IPS-NIHi11 (cell line): ENCODE measurements at regions not wholly inside any gene's neighbourhood (a gene's known extent, or its start where the extent isn't known, plus 50 kb on each side); places are given as distances from the start of the nearest gene placed in this dataset.

Source experiments
- DNase-seq: peaks from one replicate; pipeline ENCODE4 v3.0.0; 2012; ENCODE audit warnings: mixed read lengths, low spot score

DNA sequence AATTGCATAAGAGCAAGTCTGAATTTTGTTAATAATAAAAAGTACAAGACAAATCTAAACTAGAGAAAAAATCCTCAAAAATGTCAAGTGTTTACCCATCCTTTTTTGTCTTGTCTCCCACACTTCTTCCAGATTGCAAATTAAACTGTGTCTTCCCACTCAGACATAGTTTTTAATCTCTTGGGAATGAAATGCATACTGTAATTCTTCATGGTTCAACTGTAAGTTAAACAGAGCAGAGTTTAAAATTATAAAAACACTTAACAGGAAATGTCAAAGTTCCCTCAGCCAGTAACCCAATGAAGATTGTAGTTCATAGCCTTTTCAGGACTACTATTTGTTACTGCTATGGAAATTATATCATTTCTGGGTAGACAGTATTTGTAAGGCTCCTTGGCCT lies 171.8 kb downstream of the UBE2E3 start:
- DNase-seq = no peak

DNA sequence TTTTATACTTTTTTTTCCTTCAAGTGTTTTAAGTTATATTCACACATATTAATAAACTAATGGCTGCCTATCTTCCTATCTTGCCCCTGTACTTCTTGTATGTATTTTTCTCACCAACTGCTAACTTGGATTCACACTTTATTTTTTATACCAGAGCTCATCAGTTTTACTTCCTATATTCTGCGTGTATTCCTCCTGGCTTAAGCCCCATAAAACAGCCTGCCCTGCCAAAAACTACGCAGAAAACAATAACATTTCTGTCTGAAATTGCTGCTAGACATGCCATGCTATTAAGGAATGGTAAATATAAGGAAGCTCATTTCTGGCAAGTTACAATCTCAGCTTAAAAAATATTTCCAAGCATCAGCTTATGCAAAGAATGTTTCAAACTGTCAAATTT lies 172.3 kb downstream of the UBE2E3 start:
- DNase-seq = no peak

DNA sequence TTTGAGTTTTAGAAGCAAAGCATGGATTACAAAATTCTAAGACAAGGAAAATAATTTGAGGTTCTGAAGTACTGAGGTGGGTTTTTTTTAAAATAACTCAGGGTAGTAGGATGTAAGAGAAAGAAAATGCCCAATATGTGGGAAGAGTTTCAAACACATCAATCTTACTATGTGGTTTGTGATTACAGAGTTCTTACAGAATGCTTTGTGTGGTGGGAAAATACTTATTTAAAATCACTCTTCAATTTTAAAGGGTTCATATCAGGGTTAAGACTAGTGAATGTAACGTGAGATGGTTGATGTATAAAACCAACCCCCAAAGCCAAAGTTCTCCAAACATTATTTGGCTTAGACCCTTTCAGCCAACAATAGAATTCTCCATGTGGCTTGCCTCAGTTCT lies 173.5 kb downstream of the UBE2E3 start:
- no peak for DNase-seq

DNA sequence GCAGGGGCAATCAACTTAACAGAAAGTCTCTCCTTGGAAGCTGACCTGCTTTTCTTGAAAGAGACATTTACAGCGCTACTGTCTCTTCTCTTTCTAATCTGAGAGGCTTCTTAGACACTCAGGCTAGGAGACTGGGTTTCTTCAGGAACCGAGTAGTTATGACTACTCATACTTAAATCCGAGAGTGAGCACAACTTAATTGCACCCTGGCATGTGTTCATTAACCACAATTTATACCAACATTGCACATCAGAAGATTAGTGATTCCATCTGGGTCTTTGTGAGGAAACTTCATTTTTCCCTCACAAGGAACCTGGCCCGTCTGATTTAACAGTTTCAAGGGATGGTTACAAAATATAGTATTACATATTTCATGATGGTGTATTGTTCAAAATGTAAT lies 176.9 kb downstream of the UBE2E3 start:
- no peak for DNase-seq

DNA sequence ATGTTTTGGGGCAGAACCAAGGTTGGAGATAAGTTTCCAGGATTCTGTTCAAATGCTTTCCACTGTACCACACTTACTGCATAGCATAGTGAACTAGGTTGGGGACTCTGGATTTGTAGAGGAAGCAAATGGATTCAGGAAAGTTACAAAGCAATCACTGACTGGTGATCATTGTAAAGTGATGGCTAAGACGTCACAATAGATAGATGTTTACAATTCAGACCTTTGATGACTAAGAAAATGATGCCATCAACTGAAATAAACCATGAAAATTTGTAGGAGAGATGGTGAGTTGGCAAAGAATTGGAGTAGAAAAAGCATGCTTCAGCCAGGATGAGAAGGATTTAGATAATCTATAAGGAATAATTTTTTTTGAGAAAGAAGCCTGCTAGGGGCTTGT lies 178.0 kb downstream of the UBE2E3 start:
- no peak for DNase-seq

DNA sequence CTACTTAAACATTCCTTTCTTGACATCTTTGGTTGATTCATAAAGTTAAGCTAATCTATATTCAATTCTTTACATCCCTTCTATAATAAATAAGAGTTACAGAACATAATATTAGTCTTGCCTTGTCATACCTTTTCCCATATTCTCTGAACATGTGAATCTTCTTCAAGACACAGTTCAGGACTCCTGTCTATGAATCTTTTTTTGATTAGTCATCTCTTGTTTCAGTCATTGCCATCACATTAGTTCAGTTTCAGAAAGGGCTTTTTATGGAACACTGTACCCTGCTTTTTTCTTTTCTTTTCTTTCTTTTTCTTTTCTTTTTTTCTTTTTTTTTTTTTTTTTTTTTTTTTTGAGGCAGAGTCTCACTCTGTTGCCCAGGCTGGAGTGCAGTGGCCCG lies 181.2 kb downstream of the UBE2E3 start:
- no peak for DNase-seq

DNA sequence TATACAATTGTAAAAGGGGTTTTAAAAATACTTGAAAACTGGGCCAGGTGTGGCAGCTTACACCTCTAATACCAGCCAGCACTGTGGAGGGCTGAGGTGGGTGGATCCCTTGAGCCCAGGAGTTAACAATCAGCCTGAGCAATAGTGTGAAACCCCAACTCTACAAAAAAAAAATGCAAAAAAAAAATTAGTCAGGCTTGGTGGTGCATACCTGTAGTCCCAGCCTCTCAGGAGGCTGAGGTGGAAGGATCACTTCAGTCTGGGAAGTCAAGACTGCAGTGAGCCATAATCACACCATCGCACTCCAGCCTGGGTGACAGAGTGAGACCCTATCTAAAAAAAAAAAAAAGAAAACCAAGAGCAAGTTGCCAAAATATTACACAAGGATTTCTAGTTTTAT lies 182.7 kb downstream of the UBE2E3 start:
- no peak for DNase-seq

DNA sequence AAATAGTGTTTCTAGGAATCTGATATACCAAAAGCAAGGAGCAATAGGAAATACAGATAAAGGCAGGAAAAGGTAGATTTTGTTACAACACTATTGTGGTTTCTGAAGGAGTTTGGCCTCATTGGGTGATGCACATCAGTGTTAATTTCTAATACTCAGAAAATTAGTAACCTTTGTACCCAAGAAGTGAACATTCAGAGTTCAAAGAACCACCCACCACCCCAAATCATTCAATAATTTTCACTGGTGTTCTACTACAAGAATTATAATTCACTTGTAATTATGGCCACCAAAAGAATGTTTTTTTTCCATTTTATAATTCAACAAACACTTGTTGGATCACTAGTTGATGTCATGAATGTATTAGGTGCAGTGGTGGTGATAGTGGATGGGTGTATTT lies 183.3 kb downstream of the UBE2E3 start:
- no peak for DNase-seq

DNA sequence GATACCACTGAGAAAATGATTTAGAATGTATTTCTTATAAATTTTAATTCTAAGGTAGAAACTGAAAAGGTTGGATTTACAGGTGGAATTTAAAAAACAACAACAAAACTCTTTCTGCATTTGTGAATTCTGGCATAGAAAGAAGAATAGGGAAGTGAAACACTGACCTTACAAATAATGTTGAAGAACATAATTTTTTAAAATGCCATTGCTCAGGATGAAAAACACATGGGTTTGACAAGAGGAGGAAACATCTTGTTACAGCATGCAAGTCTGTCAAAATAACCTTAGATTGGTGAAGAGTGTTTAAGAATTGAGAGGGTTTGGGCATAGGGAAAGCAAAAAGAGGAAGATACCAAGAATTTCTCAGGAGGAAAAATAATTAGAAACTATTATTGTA lies 184.3 kb downstream of the UBE2E3 start:
- DNase-seq = no peak

DNA sequence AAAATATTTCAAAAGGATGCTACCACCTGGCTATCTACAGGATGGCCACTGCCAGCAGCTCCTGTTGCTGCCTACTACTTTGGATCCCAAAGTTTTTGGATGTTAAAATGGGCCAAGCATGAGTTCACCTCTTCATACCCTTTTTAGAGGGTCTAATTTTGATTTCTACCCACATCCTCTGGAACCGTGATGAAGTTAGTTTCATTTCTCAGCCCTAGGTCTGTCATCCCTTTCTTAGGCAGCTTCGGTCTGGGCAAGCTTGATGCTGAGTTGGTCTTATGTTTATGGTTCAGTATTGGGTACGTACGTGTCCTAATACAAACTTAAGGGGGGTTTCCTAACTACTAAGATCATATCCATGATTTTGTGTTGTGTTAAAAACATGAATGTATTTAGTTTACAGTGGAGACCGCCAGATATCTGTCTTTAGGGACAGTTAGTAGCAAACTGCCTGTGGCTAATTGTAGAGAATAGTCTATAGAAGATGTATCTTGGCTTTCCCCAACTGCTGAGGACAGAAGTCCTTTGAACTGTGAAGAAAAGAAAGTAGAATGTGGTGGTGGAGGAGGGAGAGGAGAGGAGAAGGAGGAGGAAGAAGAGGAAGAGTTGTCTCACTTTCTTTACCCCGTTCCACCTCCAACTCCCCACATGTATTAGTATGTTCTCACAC lies 184.9 kb downstream of the UBE2E3 start:
- no peak for DNase-seq

DNA sequence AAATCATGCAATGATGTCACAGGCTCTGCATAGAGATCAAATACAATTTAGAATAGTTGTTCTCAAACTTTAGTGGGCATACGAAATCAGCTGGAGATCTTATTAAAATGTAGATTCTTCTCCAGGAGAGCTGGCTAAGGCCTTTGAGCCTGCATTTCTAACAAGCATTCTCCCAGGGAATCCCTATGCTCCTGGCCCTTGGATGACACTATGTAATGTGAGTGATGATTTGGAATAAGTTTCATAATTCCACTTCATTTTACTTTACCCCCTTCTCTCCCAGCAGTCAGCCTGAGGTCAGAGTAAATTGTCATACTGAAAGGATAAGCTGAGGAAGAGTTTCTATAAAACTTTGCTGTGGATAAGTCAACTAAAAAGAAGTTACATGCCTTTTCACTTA lies 189.1 kb downstream of the UBE2E3 start:
- peak; percentile 27 for DNase-seq

DNA sequence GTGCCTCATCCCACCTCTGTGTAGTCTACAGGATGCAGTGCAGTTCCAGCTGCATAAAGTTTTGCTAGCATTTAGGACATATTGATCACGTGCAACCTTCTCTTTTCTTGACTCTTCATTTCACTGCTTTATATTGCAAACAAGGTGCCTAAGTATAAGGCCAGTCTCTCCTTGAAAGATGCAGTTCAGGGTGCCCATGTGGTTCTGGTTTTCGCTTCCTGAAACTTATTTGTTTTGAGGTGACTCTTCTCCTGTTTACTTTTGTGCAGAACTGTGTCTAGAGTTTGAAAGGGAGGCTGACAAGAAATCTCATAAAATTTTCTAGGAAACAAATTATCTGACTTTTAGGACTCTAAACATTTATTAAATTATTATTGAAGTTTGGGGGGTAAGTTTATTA lies 189.9 kb downstream of the UBE2E3 start:
- DNase-seq = no peak

DNA sequence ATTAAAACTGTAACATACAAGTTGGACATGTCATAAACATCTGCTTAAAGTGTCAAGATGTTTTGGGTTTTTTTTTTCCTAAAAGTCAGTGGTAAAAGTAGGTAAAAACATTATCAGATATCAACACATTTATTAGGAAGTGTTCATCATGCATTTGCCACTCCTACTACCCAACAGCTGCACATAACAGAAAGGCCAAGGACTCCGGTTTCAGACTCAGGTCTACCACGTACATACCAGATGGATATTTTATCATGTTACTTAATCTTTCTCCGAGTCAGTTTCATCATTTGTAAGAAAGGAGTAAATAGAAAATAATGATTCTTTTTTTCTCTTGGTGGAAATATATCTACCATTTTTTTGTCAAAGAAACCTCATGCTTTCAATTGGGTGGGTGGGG lies 192.3 kb downstream of the UBE2E3 start:
- DNase-seq = no peak

DNA sequence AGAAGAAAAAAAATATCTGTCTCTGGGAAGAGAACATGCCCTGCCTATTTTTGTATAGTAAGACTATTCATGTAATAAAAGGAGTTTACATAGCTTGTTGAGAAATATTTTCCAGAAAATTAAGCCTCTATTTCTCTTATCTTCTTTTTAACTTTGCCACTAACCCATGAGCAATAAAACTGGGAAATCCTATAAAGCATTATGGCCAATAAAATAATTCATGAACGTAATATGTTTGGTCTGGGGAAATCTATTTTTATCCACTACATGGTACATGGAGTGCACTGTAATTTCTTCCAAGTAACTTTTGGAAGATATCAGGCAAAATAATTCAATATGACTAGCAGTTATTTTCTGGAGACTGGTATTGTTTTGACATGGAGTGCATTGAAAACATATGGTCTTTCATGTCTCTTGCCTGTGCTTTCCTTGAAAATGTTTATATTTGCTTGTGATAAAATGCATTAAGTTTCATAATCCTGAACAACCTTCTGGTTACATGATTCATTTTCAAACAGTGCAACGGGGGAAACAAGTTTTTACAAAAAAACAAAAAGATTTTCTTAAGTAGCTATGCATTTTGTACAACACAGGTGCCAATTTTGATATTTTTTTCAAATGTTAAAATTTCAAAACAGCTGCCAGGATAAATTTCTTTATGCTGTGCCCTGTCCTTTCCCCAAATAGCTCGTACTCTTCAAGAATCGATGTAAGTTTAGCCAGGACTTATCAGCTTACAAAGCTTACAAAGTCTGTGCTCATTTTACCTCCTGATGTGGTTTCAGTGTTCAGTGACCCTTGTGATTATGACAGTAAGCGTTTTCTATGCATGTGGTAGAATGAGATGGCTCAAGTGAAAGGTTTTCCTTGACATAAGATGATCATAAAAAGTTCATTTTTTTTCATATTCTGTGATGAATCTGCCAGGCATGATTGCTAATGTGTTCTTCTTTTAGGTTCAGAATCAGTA lies 194.5 kb downstream of the UBE2E3 start:
- no peak for DNase-seq

DNA sequence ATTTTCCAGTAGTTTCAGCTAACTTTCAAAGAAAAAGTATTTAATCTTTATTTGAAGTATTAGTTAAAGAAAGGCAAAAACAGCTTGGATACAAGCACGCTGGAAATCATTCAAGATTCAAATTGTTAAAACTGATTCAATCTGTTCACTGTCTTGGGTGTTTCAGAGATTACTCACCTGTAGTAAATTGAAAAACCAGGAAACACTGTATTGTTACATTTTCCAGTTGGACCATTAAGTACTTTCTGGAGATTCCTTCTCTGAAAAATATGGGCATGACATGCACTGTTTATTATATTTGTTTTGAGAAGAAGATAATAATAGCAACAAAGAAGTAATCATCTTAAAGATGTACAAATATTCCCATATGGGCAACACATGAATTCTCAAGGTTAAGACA lies 196.1 kb downstream of the UBE2E3 start:
- DNase-seq = no peak

DNA sequence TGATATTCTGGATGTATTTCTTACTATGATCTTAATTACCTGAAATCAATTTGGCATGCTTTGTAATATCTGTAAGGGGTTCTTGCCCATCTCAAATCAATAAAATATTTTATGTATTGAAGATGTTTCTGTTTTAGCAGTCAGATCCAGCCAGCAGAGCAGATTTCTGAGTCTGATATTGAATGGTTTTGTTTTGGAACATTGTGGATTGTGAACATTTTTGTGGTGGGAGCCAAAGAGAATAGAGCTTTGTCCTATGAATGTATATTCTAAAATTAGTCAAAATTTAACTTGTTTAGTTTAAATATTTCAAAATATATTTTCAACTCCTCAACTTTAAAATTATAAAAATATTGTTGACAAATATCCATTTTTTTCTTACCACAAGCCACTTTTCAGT lies 197.0 kb downstream of the UBE2E3 start:
- no peak for DNase-seq

DNA sequence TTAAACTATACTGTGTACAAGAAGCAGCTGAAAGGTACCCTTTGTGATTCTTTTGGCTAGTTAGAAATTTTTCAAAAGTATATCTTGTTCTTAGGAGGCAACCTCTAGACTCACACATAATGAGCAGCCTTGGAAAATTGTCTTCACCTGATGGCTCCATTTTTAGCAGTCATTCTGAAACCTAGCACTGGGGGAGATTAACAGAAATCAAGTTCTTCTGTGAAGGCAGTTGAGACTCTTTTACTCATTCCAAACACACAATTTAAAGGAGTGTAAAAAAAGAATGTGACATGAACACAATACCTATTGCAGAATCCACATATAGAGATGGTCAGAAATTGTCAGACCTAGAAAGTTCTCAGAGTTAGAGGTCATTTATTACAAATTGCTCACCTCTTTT lies 197.7 kb downstream of the UBE2E3 start:
- DNase-seq = no peak

DNA sequence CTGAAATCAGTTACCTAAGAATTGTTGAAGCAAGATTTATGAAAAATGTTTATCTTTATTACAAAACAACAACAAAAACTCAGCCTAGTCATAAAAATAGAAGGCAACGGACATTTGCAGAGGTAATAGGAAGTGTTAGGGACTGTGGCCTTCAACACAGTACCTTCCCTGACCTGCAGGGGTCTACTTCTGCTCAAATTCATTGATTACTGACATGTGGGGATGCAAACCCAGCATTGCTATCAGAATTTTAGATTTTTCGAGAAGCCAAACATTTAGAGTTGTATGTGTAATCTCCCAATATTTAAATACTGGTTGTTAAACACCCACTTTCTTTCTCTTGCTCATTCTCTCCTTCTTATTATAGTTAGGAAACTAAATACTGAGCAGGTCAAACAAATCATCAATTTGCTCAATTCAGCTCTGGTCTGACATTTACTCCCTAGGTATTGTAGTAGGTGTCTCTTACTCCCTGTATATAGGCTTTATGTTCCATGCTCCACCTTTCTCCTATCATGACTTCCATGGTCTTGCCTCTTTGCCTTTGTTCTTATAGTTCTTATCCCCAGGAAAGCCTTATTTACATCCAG lies 198.5 kb downstream of the UBE2E3 start:
- peak; percentile 28 for DNase-seq

DNA sequence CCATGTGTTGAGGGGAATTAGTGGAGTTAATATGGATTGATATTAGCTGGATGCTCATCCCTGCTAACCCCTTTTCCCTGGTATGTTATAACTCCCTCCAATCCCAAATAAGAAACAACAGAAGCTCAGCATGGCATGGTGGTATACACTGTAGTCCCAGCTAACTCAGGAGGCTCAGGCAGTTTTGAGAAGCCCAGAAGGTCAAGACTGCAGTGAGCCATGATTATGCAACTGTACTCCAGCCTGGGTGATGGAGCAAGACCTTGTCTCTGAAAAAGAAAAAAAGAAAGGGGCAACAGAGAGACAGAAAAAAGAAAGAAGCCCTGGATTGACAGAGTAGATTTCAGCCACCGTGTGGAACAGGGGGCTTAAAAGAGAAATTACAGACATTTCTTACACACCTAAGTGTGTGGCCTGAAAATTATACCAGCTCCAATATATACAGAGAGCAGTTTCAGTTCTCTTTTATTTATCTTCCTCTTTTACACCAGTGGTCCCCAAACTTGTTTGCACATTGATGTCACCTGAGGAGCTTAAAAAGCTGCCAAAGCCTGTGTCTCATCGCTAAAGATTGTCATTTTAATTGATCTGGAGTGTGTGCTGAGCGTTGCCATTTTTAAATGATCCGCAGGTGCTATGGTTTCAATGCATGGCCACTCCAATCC lies 203.6 kb downstream of the UBE2E3 start:
- DNase-seq = no peak

DNA sequence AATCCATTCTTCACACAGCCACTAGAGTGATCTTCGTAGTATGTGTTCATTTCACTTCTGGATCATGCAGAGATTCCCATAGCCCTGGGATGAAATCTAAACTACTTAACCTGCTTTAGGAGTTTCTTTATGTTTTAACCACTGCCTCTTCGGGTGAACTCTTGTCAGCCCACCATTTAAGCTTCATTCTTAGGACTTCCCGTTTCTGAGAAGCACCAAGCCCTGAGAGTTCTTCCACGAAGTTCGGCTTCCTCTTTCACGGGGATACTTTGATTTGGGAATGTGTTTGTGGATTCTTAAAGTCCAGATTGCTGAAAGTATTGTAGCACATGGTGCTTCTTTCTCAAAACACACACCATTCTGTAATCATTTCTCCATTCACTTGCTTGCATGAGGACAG lies 205.0 kb downstream of the UBE2E3 start:
- DNase-seq = no peak

DNA sequence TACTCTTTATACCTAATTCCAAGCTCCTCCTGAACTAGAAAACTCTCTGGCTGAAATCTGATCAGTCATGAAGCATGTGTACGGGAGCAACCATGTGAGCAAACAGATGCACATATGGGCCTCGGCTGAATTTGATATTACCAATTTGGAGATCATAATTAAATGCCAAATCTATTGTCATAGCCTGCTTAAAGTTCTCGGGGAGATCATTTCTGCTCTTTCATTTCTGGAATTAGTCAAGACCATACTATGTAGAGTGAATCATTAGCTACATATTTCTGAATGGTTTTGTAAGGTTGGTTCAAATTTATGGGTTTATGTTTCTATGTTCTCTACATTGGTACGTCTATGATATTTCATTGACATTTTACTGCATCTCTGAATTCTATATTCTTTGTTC lies 205.5 kb downstream of the UBE2E3 start:
- no peak for DNase-seq

DNA sequence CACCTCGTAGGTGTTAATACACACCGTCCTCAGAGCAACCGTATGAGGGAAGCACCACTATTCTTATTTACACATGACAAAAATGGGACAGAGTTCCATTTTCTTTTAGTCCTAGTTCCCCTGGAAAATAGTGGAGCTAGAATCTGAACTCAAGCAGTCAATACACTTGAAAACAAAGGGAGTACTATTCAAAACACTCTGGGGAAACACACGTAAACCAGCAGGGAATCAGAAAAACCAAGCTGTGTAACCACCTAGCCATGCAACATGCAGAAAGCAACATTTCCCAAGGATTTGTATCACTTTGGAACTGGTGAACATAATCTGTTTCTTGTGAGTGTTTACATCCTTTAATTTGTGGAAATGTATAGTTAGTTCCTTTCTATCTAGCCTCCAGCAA lies 208.2 kb downstream of the UBE2E3 start:
- DNase-seq = no peak

DNA sequence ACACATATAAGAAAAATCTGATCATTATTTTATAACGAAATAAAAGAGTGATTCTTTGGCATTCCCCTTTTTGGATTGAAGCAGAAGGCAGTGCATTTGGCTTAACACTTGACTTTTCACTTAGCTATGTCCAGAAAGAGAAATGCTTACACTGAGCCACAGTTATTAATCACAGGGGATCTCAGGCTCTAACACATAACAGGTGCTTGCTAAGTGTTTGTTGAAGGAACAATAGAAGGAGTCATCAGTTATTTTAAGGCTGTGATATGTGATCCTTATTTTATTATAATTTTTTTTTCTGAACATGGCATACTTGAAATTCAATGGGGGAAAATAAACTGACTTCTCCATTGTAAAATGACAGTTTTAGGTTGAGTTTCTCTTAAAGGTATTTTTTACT lies 209.5 kb downstream of the UBE2E3 start:
- DNase-seq = no peak
